ENCODE measurements at regions not wholly inside any gene's neighbourhood (a gene's known extent, or its start where the extent isn't known, plus 50 kb on each side); places are given as distances from the start of the nearest gene placed in this dataset.
A peak's percentile ranks its signal among the peaks of the same experiment; 100 is the strongest.
"Not testable (repeated sequence)": the region's sequence is repeated elsewhere in the genome, so short reads cannot be mapped to it uniquely, and the experiment has no call there.

DNA sequence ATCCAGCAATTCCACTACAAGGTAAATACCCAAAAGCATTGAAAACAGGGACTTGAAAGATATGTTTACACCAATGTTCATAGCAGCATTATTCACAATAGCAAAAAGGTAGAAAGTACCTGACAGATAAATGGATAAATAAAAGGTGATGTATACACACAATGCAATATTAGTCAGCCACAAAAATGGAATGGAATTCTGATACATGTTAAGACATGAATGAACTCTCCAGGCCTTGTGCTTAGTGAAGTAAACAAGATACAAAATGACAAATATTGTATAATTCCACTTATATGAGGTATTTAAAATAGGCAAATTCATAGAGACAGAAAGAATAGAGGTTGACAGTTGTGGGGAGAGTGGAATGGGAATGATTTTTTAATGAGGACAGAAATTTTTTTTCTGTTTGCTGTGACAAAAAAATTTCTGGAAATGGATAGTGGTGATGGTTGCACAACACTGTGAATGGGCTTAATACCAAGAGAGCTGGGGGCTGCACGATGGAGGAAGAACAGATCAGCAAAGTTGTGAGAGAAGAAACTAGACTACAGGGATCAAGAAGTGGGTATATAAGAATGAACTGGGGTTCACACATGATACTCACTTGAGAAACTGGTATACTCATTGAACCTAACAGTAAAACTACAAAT, 137.2 kb downstream of the MZT1 start:
- FAIRE-seq, result no peak

DNA sequence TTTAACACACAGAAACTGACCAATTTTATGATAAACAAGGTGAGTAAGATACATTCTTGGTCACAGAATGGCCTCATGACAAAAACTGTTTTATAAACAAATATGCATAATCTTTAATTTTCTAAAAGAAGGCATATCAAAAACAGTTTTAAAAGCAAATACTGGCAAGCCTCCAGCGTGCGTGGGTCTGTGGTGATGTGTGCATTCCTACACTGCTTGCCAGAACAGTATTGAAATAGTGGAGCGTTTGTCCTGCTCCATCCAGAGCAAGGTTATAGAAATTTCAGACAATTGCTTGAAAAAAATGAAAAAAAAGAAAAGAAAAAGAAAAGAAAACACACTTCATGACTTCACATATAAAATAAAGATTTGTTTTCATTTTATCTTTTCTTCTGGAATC, 140.9 kb downstream of the MZT1 start:
- DNase-seq (ENCODE audit: insufficient read length, low spot score) (no peak), FAIRE-seq (no peak)

More for the DNA sequence above, 137.2 kb downstream of the MZT1 start:
- no peak for DNase-seq (ENCODE audit: insufficient read length, low spot score)

DNA sequence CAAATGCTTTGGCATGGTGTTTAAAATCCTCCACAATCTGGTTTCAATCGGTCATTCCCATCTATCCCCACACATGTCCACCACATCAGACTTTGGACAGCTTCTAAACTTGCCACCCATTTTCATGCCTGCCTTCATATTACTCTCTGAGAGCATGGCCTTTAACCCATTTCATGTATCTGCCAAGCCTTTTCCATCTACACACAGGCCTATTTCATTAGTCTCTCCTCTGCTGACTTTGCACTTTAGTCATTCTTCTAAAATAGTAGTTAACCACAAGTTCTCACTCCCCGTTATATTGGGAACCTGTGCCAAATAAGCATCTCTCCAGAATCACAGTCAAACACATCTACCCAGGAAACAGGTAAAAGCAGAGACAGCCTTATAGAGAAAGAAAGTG, 142.2 kb downstream of the MZT1 start:
- DNase-seq (ENCODE audit: insufficient read length, low spot score) (no peak), FAIRE-seq (no peak)

DNA sequence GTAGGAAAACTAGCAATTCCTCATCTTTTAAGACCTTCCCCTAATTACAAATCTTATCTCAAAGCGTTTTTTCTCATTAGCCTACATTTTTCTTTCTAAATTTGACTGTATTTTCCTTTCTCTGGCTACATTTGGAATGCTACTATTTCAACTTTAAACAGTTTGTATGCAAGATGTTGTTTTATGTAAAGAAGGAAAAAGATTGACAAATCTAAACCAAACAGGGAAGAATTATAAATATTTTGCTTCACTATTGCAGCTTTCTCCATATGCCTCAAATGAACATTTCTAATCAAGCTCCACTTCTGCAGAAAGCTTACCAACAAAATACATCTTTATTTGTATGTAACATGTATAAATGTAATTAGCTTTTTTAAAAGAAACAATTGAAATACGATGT, 156.2 kb downstream of the MZT1 start:
- no peak for FAIRE-seq

DNA sequence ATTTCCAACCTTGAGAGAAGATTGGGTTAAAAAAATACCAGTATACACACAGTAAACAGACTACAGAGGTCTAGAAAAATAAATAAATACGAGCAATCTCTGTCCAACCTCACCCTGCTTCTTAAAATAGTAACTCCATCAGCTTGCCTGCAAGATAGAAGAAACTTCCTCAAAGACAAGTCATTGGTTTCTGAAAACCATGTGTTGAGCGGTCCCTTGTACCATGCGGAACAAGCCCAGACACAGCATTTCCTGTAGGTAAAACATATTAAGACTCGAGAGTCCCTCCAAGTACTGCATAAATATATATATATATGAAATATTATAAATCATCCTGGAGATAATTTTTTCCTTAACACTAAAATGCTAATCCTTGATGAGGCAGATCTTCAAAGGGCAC, 157.4 kb downstream of the MZT1 start:
- DNase-seq (ENCODE audit: insufficient read length, low spot score), result no peak
- no peak for FAIRE-seq

More for the DNA sequence above, 156.2 kb downstream of the MZT1 start:
- DNase-seq (ENCODE audit: insufficient read length, low spot score), result no peak

DNA sequence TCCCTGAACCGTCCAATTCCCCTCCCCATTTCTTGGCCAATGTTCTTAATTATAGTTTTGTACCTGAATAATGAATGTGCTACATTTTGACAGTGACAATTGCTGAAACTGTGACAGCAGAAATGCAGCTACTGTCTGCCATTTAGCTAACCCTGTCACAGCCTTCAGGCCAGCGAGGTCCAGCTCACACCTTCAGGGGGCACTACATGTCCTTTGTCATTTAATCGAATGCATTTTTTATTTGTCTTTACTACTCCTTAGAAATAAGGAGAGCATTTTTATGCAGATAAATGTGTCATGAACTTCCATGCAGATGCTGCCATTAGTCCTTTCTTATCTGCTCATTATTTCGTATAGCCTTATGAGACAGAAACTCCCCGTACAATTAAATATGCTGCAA, 159.9 kb downstream of the MZT1 start:
- DNase-seq (ENCODE audit: insufficient read length, low spot score) (no peak), FAIRE-seq (no peak)

DNA sequence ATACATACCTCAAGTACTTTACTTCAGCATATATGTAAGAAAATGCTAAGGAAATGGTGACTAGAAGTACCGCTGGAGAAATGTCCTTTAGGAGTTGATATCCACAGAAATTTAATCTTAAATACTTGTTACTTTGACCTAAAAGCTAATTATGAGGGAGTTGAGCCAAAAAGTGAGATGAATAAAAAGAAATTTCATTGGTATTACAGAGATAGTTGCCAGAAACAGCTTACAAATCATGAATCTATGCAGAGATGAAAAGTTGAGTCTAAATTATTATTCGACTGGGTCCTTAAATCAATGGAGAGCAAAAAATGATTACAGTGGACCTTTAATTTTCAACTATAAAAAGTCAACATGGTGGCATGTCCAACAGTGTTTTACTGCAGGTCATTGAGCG, 160.9 kb downstream of the MZT1 start:
- DNase-seq (ENCODE audit: insufficient read length, low spot score) (no peak), FAIRE-seq (no peak)

DNA sequence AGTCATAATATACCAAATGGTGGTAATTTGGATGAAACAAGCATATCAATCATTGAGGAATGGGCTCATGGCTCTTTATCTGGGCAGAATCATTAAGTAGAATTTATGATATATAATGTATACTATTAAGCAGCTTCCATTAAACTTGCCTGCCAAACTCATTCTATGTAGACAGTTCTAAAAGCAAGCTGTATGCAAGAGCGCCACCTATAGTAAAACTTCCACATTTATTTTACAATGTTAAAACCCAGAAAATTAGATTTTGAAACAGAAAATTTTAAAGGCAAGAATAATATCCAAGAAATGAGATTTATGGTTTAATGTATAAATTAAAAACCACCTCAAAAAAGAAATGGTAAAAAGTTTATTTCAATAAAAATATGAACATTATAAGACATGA, 161.5 kb downstream of the MZT1 start:
- DNase-seq (ENCODE audit: insufficient read length, low spot score) (peak; percentile 5), FAIRE-seq (no peak)

DNA sequence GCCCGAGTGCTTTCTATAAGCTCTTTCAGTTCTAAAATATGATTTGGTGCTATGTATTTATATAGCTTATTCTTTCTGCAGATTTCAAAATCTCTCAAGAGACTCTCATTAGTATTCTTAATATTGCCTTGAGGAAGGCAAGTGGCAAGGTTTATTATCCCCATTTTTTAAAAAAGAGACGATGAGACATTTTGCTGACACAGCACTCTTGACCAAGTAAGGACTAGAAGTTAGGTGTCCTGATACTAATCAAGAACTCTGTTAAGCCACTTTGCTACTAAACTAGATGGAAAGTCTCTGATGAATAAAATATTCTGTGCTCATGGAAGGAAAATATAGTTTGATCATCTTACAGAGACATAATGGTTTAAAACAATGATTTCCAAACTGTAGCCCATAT, 164.7 kb downstream of the MZT1 start:
- FAIRE-seq, result no peak
- no peak for DNase-seq (ENCODE audit: insufficient read length, low spot score)

DNA sequence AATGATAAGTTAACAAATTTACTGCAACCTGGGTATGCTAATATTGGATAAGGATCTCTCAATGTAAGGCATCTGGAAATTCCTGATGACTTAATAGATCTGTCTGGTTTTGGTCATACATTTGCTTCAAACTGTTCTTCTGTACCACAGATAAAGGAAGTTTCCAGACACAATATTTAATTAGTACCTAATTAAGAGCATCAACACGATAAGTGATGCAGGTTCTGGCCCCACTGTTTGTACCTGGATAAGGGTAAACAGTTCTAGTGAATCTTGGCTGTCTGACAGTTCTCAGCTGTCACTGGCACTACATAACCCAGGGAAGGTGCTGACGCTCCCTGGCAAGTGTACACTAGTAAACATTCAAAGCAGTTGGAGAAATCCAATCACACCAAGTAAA, 165.6 kb downstream of the MZT1 start:
- FAIRE-seq (no peak), DNase-seq (ENCODE audit: insufficient read length, low spot score) (no peak)

DNA sequence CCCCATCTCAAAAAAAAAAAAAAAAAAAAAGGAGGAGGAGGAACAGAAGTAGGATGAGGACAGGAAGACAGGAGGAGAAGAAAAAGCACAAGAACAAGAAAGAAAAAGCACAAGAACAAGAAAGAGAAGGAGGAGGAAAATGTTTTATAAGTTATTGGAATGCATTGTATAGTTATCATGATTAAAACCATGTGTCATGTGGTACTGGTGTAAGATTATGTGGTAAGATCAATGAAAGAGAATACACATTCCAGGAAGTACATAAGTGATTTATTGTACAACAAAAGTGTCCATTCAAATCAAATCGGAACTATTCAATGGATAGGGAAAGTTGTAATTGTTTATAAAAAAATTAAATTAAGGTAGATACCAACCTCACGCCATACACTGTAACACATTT, 167.7 kb downstream of the MZT1 start:
- FAIRE-seq, result no peak
- no peak for DNase-seq (ENCODE audit: insufficient read length, low spot score)

DNA sequence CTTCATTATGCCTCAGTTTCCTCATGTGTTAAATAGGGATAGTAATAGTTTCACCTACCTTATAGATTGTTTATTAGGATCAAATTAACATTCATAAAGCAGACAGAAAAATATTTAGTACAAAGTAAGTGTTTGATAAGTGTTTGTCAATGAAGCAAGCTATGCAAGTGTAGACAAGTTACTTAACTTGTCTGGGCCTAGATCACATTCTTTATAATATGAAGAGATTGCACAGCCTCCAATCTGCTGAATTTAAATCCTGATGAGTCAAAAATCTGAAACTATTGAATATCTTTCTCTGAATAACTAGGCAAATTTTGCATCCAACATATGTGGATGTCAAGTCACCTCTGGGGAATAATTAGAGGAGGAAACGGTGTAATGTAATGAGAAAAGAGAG, 170.5 kb downstream of the MZT1 start:
- FAIRE-seq, result no peak
- DNase-seq (ENCODE audit: insufficient read length, low spot score), result no peak

DNA sequence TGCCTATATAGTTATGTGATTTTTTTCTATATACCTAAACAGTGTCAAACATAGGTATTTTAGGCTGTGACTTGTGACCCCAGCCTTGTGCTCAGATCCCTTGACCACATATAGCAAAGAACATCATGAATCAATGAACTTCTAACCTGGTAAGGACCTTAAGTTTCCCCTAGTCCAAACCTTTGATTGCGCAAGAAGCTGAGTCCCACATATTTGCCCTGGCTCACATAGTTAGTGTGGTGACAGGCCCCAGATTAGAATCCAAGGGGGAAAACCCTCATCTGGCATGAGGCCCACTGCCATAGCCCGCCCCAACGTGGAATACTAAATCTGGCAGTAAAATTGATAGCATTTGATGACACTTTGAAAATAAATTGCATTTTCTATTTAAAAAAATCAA, 171.8 kb downstream of the MZT1 start:
- DNase-seq (ENCODE audit: insufficient read length, low spot score) (no peak), FAIRE-seq (no peak)

DNA sequence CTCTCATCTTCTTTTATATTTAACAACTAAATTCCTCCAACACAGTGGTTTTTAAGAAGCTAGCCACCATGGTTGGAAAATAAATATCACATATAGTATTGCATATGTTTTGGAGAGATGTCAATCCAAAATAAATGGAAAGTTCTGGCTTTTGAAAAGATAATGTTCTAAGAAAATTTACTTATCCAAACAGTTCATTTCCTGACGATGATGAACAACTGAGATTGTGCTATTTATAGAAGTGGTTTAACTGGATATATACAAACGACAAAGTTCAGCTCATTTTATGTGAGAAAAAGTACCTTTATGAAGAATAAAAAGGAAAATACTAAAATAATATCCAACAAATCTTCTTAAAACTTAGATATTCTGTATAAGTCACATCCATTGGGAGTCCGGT, 174.7 kb downstream of the MZT1 start:
- FAIRE-seq (no peak), DNase-seq (ENCODE audit: insufficient read length, low spot score) (no peak)

DNA sequence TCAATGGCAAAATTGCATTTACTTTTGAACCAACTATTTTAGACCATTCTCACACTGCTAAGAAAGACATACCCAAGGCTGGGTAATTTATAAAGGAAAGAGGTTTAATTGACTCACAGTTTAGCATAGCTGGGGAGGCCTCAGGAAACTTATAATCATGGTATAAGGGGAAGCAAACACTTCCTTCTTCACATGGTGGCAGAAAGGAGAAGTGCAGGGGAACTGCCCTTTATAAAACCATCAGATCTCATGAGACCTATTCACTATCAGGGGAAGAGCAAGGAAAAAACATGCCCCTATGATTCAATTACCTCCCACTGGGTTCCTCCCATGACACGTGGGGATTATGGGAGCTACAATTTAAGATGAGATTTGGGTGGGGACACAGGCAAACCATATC, 181.5 kb downstream of the MZT1 start:
- DNase-seq (ENCODE audit: insufficient read length, low spot score); FAIRE-seq: not testable (repeated sequence)

DNA sequence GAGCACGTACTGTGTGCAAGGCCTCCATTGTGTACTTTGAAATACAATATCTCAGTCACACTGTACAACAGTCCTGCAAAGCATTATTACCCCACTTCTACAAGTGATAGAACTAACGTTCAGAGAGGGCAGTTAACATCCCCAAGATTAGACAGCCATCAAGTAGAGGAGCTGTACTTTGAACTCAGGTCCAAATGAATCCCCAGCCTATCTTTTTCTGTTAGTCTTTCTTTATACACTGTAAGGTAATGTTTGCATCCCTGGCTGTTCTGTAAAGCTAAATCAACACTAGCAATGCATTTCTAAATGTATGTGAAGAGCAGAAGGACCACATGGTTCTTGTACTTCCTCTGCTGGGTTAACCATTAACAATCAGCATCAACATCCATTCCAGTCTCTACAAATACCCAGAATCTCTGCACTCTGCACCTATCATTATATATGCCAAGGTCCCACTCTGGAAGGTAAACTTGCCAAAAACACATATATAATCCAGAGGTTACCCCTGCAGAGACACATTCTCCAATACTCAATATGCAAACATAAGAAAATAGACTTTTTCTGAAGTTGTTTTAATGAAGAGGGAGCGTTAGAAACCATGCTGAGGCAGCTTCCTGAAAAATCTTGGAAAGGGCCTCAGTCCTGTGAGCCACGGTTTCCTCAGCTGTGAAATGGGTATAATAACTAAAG, 182.3 kb downstream of the MZT1 start:
- no peak for FAIRE-seq
- no peak for DNase-seq (ENCODE audit: insufficient read length, low spot score)

DNA sequence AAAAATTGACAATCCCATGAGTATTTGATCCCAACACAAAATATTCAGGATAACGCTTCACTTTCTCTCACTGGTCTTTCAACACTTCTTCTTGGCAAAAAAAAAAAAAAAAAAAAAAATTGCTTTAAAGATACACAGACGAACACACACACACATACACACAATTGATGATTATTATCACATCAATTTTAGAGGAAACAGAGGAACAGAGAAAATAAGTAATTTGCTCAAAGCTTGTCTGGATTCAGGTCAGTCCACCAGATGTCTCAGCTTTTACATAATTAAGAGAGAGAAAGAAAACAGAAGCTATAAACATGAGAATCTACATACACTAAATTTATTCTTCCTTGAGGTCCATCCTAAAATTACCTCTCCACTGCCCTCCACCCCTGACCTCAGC, 183.4 kb downstream of the MZT1 start:
- FAIRE-seq (no peak), DNase-seq (ENCODE audit: insufficient read length, low spot score) (no peak)

DNA sequence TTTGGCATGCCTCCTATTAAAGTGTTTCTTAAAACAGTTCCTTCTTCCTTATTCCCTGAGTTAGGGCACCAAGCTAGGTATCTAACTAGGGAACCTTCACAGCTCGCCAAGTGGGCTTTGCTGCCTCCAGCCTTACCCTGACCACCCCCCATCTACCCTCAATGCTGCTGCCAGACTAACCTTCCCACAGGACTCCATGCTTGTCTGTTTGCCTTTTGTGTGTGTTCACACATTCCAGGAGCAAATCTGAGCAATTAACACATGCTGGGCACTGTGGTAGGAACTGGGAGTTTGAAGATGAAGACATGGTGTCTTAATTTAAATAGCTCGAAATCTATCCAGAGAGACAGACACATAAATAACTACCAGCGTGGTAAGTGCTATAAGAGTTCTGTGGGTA, 185.2 kb downstream of the MZT1 start:
- DNase-seq (ENCODE audit: insufficient read length, low spot score) (no peak), FAIRE-seq (no peak)

DNA sequence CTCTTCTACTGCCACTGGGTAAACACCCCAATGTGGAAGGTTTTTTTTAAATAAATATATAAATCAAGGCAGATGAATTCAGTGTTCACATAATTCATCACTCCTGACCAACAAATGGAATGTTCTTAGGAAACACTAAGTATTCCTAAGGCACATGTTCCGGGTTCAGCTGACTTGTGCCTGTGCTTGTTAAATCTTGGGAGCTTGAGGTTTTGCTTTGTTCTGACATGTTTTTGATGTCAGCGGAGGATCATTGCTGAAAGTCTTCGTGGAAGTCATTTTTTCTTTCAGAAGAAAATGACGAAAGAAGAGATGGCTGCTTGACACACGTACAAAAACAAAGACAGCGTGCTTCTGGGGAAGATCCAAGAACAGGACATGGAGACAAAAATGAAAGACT, 185.8 kb downstream of the MZT1 start:
- DNase-seq (ENCODE audit: insufficient read length, low spot score), result no peak
- no peak for FAIRE-seq

DNA sequence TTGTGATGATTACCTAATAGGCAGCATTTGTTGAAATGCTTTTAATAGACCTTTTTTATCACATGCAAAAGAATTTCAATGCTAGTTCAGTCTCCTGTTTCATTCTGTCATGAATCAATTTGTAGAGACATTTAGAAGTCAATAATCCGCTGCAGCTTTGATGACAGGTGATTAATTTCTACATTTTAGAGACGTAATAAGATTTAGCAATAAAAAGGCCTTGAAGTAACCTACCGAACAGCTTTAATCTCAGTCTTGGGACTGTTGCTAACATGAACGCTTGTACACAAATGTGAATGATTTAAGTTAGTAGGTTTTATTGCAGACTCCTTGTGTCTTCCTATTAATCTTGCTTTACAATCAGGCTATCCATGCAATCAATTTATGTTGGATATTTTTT, 186.5 kb downstream of the MZT1 start:
- DNase-seq (ENCODE audit: insufficient read length, low spot score) (no peak), FAIRE-seq (no peak)

DNA sequence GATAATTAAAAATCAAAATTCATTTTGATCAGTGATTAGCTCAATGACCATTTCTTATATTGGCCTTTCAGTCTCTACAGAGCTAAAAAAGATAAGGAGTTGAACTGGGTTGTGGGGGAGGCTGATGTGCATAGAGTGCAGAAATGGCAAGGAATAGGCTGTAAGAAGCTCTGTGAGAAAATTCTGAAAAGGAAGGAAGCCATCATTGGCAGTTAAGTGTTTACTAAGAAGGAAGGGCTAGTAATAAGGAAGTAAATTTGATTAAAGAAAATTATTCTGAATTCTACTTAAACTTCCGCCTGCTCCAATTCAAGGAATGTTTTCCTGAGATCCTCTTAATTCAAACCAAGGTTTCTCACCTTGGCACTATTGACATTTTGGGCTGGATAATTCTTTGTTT, 187.5 kb downstream of the MZT1 start:
- DNase-seq (ENCODE audit: insufficient read length, low spot score) (no peak), FAIRE-seq (no peak)

DNA sequence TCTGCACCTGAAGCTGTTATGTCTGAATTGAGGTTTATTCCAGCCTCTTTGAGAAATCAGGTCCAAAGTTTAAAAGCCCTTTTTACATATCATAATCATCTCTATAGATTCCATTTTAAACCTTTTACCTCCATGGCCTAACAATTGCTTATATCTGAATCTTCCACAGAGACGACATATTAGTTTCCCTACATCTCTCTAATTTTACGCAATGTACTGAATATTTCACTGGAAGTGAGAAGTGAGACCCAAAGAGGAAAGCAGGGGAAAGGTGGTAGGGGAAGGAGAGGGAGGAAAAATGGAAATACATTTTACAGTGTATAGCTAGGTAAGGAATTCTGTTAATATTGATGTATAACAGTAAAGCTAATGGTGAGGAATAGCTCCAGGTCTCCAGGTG, 189.6 kb downstream of the MZT1 start:
- DNase-seq (ENCODE audit: insufficient read length, low spot score) (no peak), FAIRE-seq (no peak)

DNA sequence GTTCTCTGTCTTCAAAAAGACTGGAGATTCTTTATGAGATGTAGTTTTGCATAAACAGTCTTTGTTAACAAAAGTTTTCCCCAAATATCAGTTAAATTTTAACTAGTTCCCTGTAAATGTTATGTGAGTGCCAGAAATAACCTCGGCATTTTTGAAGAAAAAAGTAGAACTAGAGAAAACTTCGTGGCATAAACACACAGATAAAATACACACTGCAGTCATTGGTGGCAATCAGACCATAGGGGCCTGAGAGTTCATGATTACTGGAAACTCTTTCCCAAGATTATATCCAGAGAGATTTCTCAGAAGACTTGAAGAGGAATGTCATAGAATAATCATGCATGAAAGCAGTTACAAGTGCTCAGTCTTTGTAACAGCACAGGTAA, 190.0 kb downstream of the MZT1 start:
- FAIRE-seq (no peak), DNase-seq (ENCODE audit: insufficient read length, low spot score) (no peak)

All from HTR-8/SVneo (cell line).